A549 (cell line): ENCODE measurements at regions not wholly inside any gene's neighbourhood (a gene's known extent, or its start where the extent isn't known, plus 50 kb on each side); places are given as distances from the start of the nearest gene placed in this dataset.
A peak's percentile ranks its signal among the peaks of the same experiment; 100 is the strongest.

Experiments
- ATAC-seq, 2 experiments: fragments of 200-7000 bp in 1 of 2; fragments of >200 bp in 1 of 2; cut with Nextera tagmentation in 1 of 2; cut with Tn5 transposase in 1 of 2; 3 replicates each; pipeline versions ENCODE4 v1.8.0 to v1.9.1; 2018 to 2020; ENCODE audit warnings: mild to moderate bottlenecking in 1 of 2, moderate library complexity in 1 of 2
- CTCF ChIA-PET: fragments of 300-600 bp; sonication (Branson Sonifier 250); formaldehyde crosslinking; extraction: SDS; loops from one replicate; lab custom pipeline; 2021; ENCODE audit warnings: antibody characterized with exemption, inconsistent platforms; lab: Yijun Ruan, JAX
- POLR2A ChIA-PET: fragments of 350-600 bp; formaldehyde crosslinking; extraction: SDS; loops from one replicate; lab custom pipeline; 2021; ENCODE audit warnings: antibody characterized with exemption, inconsistent platforms; lab: Yijun Ruan, JAX
- DNase-seq, 2 experiments: peaks; one replicate each; pipeline versions ENCODE4 v3.0.0 to v3.0.0-alpha.2; 2011 to 2016; ENCODE audit warnings: low read depth in 1 of 2, low spot score in 1 of 2
- FAIRE-seq: peaks from 2 replicates; lab custom pipeline; 2011; peaks lifted over from hg19 to GRCh38; lab: Jason Lieb, UNC
- H3K27ac ChIP-seq, 2 experiments: fragments of >200 bp; sonication (Bioruptor Twin); formaldehyde crosslinking; 3 replicates each; pipeline ENCODE4 v1.5.1; 2016 to 2017
- H3K4me1 ChIP-seq: fragments of >200 bp; sonication (Bioruptor Twin); formaldehyde crosslinking; 3 replicates; pipeline ENCODE4 v1.6.1; 2016
- H3K4me2 ChIP-seq: fragments of >200 bp; sonication (Bioruptor Twin); formaldehyde crosslinking; 3 replicates; pipeline ENCODE4 v1.6.1; 2016
- H3K4me3 ChIP-seq: fragments of >200 bp; sonication (Bioruptor Twin); formaldehyde crosslinking; 3 replicates; pipeline ENCODE4 v1.5.1; 2016
- H3K9me3 ChIP-seq: fragments of >200 bp; sonication (Bioruptor Twin); formaldehyde crosslinking; 3 replicates; pipeline ENCODE4 v1.6.1; 2016
- BCL3 ChIP-seq: fragments of >200 bp; sonication (Bioruptor Twin); formaldehyde crosslinking; IDR thresholded peaks from 3 replicates; pipeline ENCODE4 v1.6.1; 2016
- BHLHE40 ChIP-seq: IDR thresholded peaks from 2 replicates; pipeline ENCODE4 v1.6.1; 2012; ENCODE audit warnings: low read depth, low read length, inconsistent platforms
- CEBPB ChIP-seq, 2 experiments: fragments of >200 bp in 1 of 2; sonication (Bioruptor Twin) in 1 of 2; formaldehyde crosslinking in 1 of 2; IDR thresholded peaks; 2 replicates each; pipeline ENCODE4 v1.6.1; 2012 to 2016
- CHD2 ChIP-seq: fragments of 150-350 bp; IDR thresholded peaks from 2 replicates; pipeline ENCODE4 v1.6.1; 2014; ENCODE audit warnings: low read length; ENCODE audit not compliant: partially characterized antibody
- E2F6 ChIP-seq: IDR thresholded peaks from 2 replicates; pipeline ENCODE4 v1.6.1; 2012; ENCODE audit warnings: low read depth, borderline replicate concordance
- ELK1 ChIP-seq: fragments of 150-350 bp; IDR thresholded peaks from 2 replicates; pipeline ENCODE4 v1.6.1; 2014; ENCODE audit warnings: low read depth, mild to moderate bottlenecking, low read length
- EP300 ChIP-seq, 2 experiments: fragments of >200 bp; sonication (Bioruptor Twin); formaldehyde crosslinking; IDR thresholded peaks; 2 replicates in 1 of 2; 3 replicates in 1 of 2; pipeline ENCODE4 v1.6.1; 2016 to 2017
- FOSB ChIP-seq: fragments of 250-450 bp; sonication (Bioruptor Pico); IDR thresholded peaks from 2 replicates; pipeline ENCODE4 v1.5.0; 2020; ENCODE audit warnings: mild to moderate bottlenecking, moderate library complexity
- FOSL2 ChIP-seq, 2 experiments: fragments of 450-650 bp in 1 of 2; fragments of >200 bp in 1 of 2; sonication (Bioruptor Twin) in 1 of 2; formaldehyde crosslinking; IDR thresholded peaks; 2 replicates each; pipeline versions ENCODE4 v1.5.0 to v1.6.1; 2016 to 2020; ENCODE audit warnings: mild to moderate bottlenecking in 1 of 2, moderate library complexity in 1 of 2
- FOXS1 ChIP-seq: fragments of 250-450 bp; sonication (Bioruptor Pico); IDR thresholded peaks from 2 replicates; pipeline ENCODE4 v1.5.0; 2020; ENCODE audit warnings: mild to moderate bottlenecking, moderate library complexity
- GATA3 ChIP-seq: IDR thresholded peaks from 2 replicates; pipeline ENCODE4 v1.6.1; 2012; ENCODE audit warnings: borderline replicate concordance
- HES2 ChIP-seq: fragments of >200 bp; sonication (Bioruptor Twin); formaldehyde crosslinking; IDR thresholded peaks from 2 replicates; pipeline ENCODE4 v1.6.1; 2016
- HMGXB4 ChIP-seq: fragments of 250-450 bp; sonication (Bioruptor Pico); IDR thresholded peaks from 2 replicates; pipeline ENCODE4 v1.5.0; 2021; ENCODE audit warnings: mild to moderate bottlenecking, moderate library complexity, borderline replicate concordance
- HOXA7 ChIP-seq: fragments of 250-450 bp; sonication (Bioruptor Pico); IDR thresholded peaks from 2 replicates; pipeline ENCODE4 v1.5.0; 2020; ENCODE audit warnings: mild to moderate bottlenecking, moderate library complexity
- JUN ChIP-seq, 2 experiments: fragments of >200 bp; sonication (Bioruptor Twin); formaldehyde crosslinking; IDR thresholded peaks; 2 replicates in 1 of 2; 3 replicates in 1 of 2; pipeline ENCODE4 v1.6.1; 2016 to 2017
- JUNB ChIP-seq: fragments of >200 bp; sonication (Bioruptor Twin); formaldehyde crosslinking; IDR thresholded peaks from 2 replicates; pipeline ENCODE4 v1.6.1; 2016
- MAX ChIP-seq: IDR thresholded peaks from 2 replicates; pipeline ENCODE4 v1.6.1; 2012
- PBX3 ChIP-seq: IDR thresholded peaks from 2 replicates; pipeline ENCODE4 v1.6.1; 2012
- RAD21 ChIP-seq, 2 experiments: fragments of >200 bp in 1 of 2; sonication (Bioruptor Twin) in 1 of 2; formaldehyde crosslinking in 1 of 2; IDR thresholded peaks in 1 of 2; conservative IDR thresholded peaks in 1 of 2; 2 replicates in 1 of 2; 3 replicates in 1 of 2; pipeline ENCODE4 v1.6.1; 2012 to 2018; ENCODE audit warnings: inconsistent platforms in 1 of 2
- RCOR1 ChIP-seq: fragments of 150-350 bp; IDR thresholded peaks from 2 replicates; pipeline ENCODE4 v1.6.1; 2014; ENCODE audit warnings: antibody characterized with exemption, low read length, low read depth
- SMC3 ChIP-seq: fragments of >200 bp; sonication (Bioruptor Twin); formaldehyde crosslinking; IDR thresholded peaks from 3 replicates; pipeline ENCODE4 v1.6.1; 2018; ENCODE audit warnings: inconsistent platforms
- ZFP36 ChIP-seq: fragments of 450-650 bp; IDR thresholded peaks from 2 replicates; pipeline ENCODE4 v1.6.1; 2014; ENCODE audit warnings: borderline replicate concordance; ENCODE audit not compliant: partially characterized antibody
- WGBS: methylation state at CpG from one replicate; pipeline ENCODE4 v1.1.6; 2017; ENCODE audit errors: missing lambda C conversion rate; 5-methylcytosine and 5-hydroxymethylcytosine counted together

- Histone ChIP-seq H3K4me3 (peak overlapping the region; percentile 29; the same call in 2 of the 3 replicates), H3K4me1 (peaks cover 77% of the 10 kb centered on the region), H3K4me2 (peak overlapping the region; percentile 70), H3K27ac (peak overlapping the region; percentile 84 to 87; a peak in 5 of 6 replicates), H3K9me3 (no peaks in the 10 kb centered on the region)
- POLR2A ChIA-PET, result interaction anchor here (0.9 to 1.6 kb wide), 4 partner anchors 9 to 133 kb away, joined by 3 to 6 read pairs (median 3); no protein-coding TSS in a partner anchor
- CTCF ChIA-PET, result interaction anchor here (1.2 to 1.8 kb wide), 2 partner anchors 135 to 138 kb away, joined by 3 to 6 read pairs; partner anchors contain the start of gene DKK1
- peak; percentile 63 to 84 for ATAC-seq
- peak; percentile 93 for FAIRE-seq
- peak in 1 of 2 experiments; percentile 75 for DNase-seq
- peak; percentile 2 to 49; a peak in 4 of 5 replicates for TF ChIP-seq RAD21 (conservative IDR thresholded peaks at IDR 0.05 in 1 of 2, IDR thresholded peaks at IDR 0.05 in 1 of 2)
- peak; percentile 96 for TF ChIP-seq GATA3
- peak; percentile 80; the same call in 1 of the 3 replicates for TF ChIP-seq BCL3
- no peak for TF ChIP-seq BHLHE40
- TF ChIP-seq JUNB, result peak; percentile 97
- TF ChIP-seq FOSB (CRISPR knock-in tag), result no peak
- TF ChIP-seq FOSL2 (IDR thresholded peaks at IDR 0.05), result peak; percentile 88
- TF ChIP-seq FOSL2 (CRISPR knock-in tag; IDR thresholded peaks at IDR 0.05), result peak; percentile 91
- peak; percentile 90 for TF ChIP-seq HES2
- peak; percentile 71 to 93; a peak in 4 of 5 replicates for TF ChIP-seq EP300 (IDR thresholded peaks at IDR 0.05)
- no peak for TF ChIP-seq HMGXB4 (CRISPR knock-in tag)
- peak; percentile 95 for TF ChIP-seq CEBPB (IDR thresholded peaks at IDR 0.05)
- peak; percentile 34; the same call in 2 of the 3 replicates for TF ChIP-seq SMC3
- TF ChIP-seq E2F6, result no peak
- TF ChIP-seq CHD2, result no peak
- TF ChIP-seq JUN (IDR thresholded peaks at IDR 0.05), result peak in 1 of 2 experiments; percentile 65; a peak in 1 of 5 replicates
- no peak for TF ChIP-seq HOXA7 (CRISPR knock-in tag)
Measured at GRCh38 chr10:52451817-52452216, 137.7 kb downstream of the DKK1 start.

GRCh38 chr10:52452600-52453493 is 138.8 kb downstream of the DKK1 start:
- peak; percentile 98 for FAIRE-seq
- ChIA-PET CTCF (interaction anchor here (0.8 to 2.1 kb wide), 9 partner anchors 11 to 145 kb away, joined by 3 to 10 read pairs (median 4); partner anchors contain the start of gene DKK1), POLR2A (interaction anchor here (0.9 to 1.7 kb wide), 5 partner anchors 10 to 139 kb away, joined by 3 to 6 read pairs (median 3); partner anchors contain the start of gene DKK1)
- peak overlapping the region; percentile 29 for H3K4me3 ChIP-seq
- peaks cover 72% of the 10 kb centered on the region for H3K4me1 ChIP-seq
- H3K4me2 ChIP-seq, result peak overlapping the region; percentile 70
- 0 out of 3 replicates have a peak, but pooled peaks cover 6% of the 10 kb centered on the region for H3K9me3 ChIP-seq
- peak in 1 of 2 experiments; percentile 80 for DNase-seq
- ATAC-seq, result peak; percentile 36 to 51
- 14% methylated on average over 12 of the region's 12 CpGs for WGBS
- H3K27ac ChIP-seq, result peak overlapping the region; percentile 84 to 87
- TF ChIP-seq FOXS1 (CRISPR knock-in tag), result no peak
- no peak; a peak in 2 of 5 replicates for TF ChIP-seq RAD21 (conservative IDR thresholded peaks at IDR 0.05 in 1 of 2, IDR thresholded peaks at IDR 0.05 in 1 of 2)
- peak; percentile 99; the same call in 2 of the 3 replicates for TF ChIP-seq BCL3
- no peak for TF ChIP-seq RCOR1
- no peak for TF ChIP-seq ELK1
- TF ChIP-seq ZFP36, result peak; percentile 40
- peak; percentile 97 for TF ChIP-seq JUNB
- peak; percentile 99 for TF ChIP-seq GATA3
- peak; percentile 97 to 99; a peak in 4 of 5 replicates for TF ChIP-seq JUN (IDR thresholded peaks at IDR 0.05)
- TF ChIP-seq HES2, result peak; percentile 98
- peak; percentile 68; the same call in 1 of the 2 replicates for TF ChIP-seq FOSL2 (IDR thresholded peaks at IDR 0.05)
- TF ChIP-seq FOSL2 (CRISPR knock-in tag; IDR thresholded peaks at IDR 0.05), result peak; percentile 79
- peak; percentile 31; the same call in 1 of the 2 replicates for TF ChIP-seq MAX
- 0 out of 2 replicates have a peak, but pooled peaks have one; percentile 45 for TF ChIP-seq PBX3
- peak; percentile 98 to 99 for TF ChIP-seq CEBPB (IDR thresholded peaks at IDR 0.05)
- TF ChIP-seq SMC3, result no peak; the same call in 1 of the 3 replicates
- TF ChIP-seq EP300 (IDR thresholded peaks at IDR 0.05), result peak; percentile 96 to 98; a peak in 4 of 5 replicates
